Keratinocyte (primary cell): ENCODE measurements at regions not wholly inside any gene's neighbourhood (a gene's known extent, or its start where the extent isn't known, plus 50 kb on each side); places are given as distances from the start of the nearest gene placed in this dataset.

Experiments used
- DNase-seq: peaks from one replicate; pipeline ENCODE4 v3.0.0-alpha.2; 2011; ENCODE audit warnings: low read depth, missing footprints, low spot score
- FAIRE-seq: peaks from 2 replicates; lab custom pipeline; 2011; peaks lifted over from hg19 to GRCh38; lab: Jason Lieb, UNC
- H2AFZ ChIP-seq: 2 replicates; pipeline ENCODE4 v1.6.0; 2012; ENCODE audit warnings: low read length, control low read depth, inconsistent platforms; ENCODE audit not compliant: control insufficient read depth
- H3K27ac ChIP-seq: 2 replicates; pipeline ENCODE4 v1.5.1; 2011; ENCODE audit warnings: low read length; ENCODE audit not compliant: control insufficient read depth, insufficient read depth
- H3K27me3 ChIP-seq: 3 replicates; pipeline ENCODE4 v1.6.0; 2011; ENCODE audit warnings: low read length; ENCODE audit not compliant: control insufficient read depth, insufficient read depth; ENCODE audit errors: extremely low read depth
- H3K36me3 ChIP-seq, 2 experiments: 2 replicates in 1 of 2; 3 replicates in 1 of 2; pipeline ENCODE4 v1.5.1; 2011; ENCODE audit warnings: low read length in 2 of 2, mild to moderate bottlenecking in 1 of 2; ENCODE audit not compliant: control insufficient read depth in 2 of 2, insufficient read depth in 2 of 2; ENCODE audit errors: extremely low read depth in 1 of 2
- H3K4me1 ChIP-seq: 3 replicates; pipeline ENCODE4 v1.5.1; 2011; ENCODE audit warnings: low read length; ENCODE audit not compliant: control insufficient read depth, insufficient read depth; ENCODE audit errors: extremely low read depth
- H3K4me2 ChIP-seq: 3 replicates; pipeline ENCODE4 v1.6.0; 2011; ENCODE audit warnings: low read depth, low read length; ENCODE audit not compliant: control insufficient read depth, insufficient read depth; ENCODE audit errors: extremely low read depth
- H3K4me3 ChIP-seq, 3 experiments: fragments of 200-600 bp in 1 of 3; sonication (generic) in 1 of 3; 2 replicates in 2 of 3; 3 replicates in 1 of 3; pipeline ENCODE4 v1.5.1; 2011 to 2016; ENCODE audit warnings: low read length in 3 of 3, mild to moderate bottlenecking in 3 of 3, control low read depth in 2 of 3, inconsistent platforms in 1 of 3, low read depth in 1 of 3, mixed read lengths in 1 of 3, mixed run types in 1 of 3, moderate library complexity in 1 of 3; ENCODE audit not compliant: control insufficient read depth in 2 of 3, insufficient read depth in 2 of 3; ENCODE audit errors: extremely low read depth in 1 of 3
- H3K79me2 ChIP-seq: 2 replicates; pipeline ENCODE4 v1.6.0; 2012; ENCODE audit warnings: low read length; ENCODE audit not compliant: control insufficient read depth, insufficient read depth
- H3K9ac ChIP-seq: 3 replicates; pipeline ENCODE4 v1.6.0; 2011; ENCODE audit warnings: low read length; ENCODE audit not compliant: control insufficient read depth, insufficient read depth; ENCODE audit errors: extremely low read depth
- H3K9me1 ChIP-seq: 3 replicates; pipeline ENCODE4 v1.6.0; 2011; ENCODE audit warnings: low read length; ENCODE audit not compliant: control insufficient read depth, insufficient read depth; ENCODE audit errors: extremely low read depth
- H3K9me3 ChIP-seq: 2 replicates; pipeline ENCODE4 v1.5.1; 2012; ENCODE audit warnings: low read depth, low read length; ENCODE audit not compliant: control insufficient read depth
- H4K20me1 ChIP-seq: 3 replicates; pipeline ENCODE4 v1.6.0; 2011; ENCODE audit warnings: low read length; ENCODE audit not compliant: control insufficient read depth, insufficient read depth; ENCODE audit errors: extremely low read depth
- CTCF ChIP-seq, 3 experiments: IDR thresholded peaks in 1 of 3; conservative IDR thresholded peaks in 1 of 3; optimal IDR thresholded peaks in 1 of 3; 2 replicates in 2 of 3; 3 replicates in 1 of 3; pipeline versions ENCODE3 to v1.5.1; 2011; ENCODE audit warnings: low read length in 3 of 3, mild to moderate bottlenecking in 3 of 3, moderate library complexity in 2 of 3, control low read depth in 1 of 3, inconsistent platforms in 1 of 3; ENCODE audit not compliant: insufficient read depth in 2 of 3; ENCODE audit errors: extremely low read depth in 1 of 3
- EZH2 ChIP-seq: IDR thresholded peaks from one replicate; pipeline ENCODE4 v1.6.1; 2012; ENCODE audit warnings: inconsistent platforms, mild to moderate bottlenecking, low read length, moderate library complexity
- dilution Hi-C: fragments of 300-500 bp; cut with MboI; formaldehyde crosslinking; loops from one replicate; pipeline ENCODE4 v1.7.0; 2020; ENCODE audit warnings: low sequenced_read_pairs; ENCODE audit not compliant: extremely low pct_ligation_motif_present

GRCh38 chr12:45561488-45561887 is 168.0 kb upstream of the ARID2 start:
- dilution Hi-C loops = no loop called here
- no peaks in the 10 kb centered on the region for H3K36me3 ChIP-seq
- H3K4me1 ChIP-seq = no peaks in the 10 kb centered on the region
- no peak overlapping the region for H3K4me2 ChIP-seq
- DNase-seq (no peak), FAIRE-seq (no peak)
- no peak overlapping the region for H3K27ac ChIP-seq
- H3K9me3 ChIP-seq = no peaks in the 10 kb centered on the region
- no peaks in the 10 kb centered on the region for H3K9me1 ChIP-seq
- no peak overlapping the region for H3K9ac ChIP-seq
- no peak overlapping the region for H3K4me3 ChIP-seq
- no peaks in the 10 kb centered on the region for H3K27me3 ChIP-seq
- H2AFZ ChIP-seq = no peak overlapping the region
- H4K20me1 ChIP-seq = no peaks in the 10 kb centered on the region
- H3K79me2 ChIP-seq = no peaks in the 10 kb centered on the region
- no peak for TF ChIP-seq EZH2
- no peak for TF ChIP-seq CTCF (optimal IDR thresholded peaks at IDR 0.05 in 1 of 3, IDR thresholded peaks at IDR 0.05 in 1 of 3, conservative IDR thresholded peaks at IDR 0.05 in 1 of 3; ENCODE audit: extremely low read depth in 1 of 3, insufficient read depth in 2 of 3, low read length in 3 of 3)

- no peak for FAIRE-seq
- no peak overlapping the region for H3K4me3 ChIP-seq
- H3K9ac ChIP-seq = no peak overlapping the region
- no peak for DNase-seq
- no peaks in the 10 kb centered on the region for H3K9me1 ChIP-seq
- H3K27ac ChIP-seq = no peak overlapping the region
- TF ChIP-seq EZH2 = no peak
- TF ChIP-seq CTCF (optimal IDR thresholded peaks at IDR 0.05 in 1 of 3, IDR thresholded peaks at IDR 0.05 in 1 of 3, conservative IDR thresholded peaks at IDR 0.05 in 1 of 3; ENCODE audit: extremely low read depth in 1 of 3, insufficient read depth in 2 of 3, low read length in 3 of 3) = no peak
- H4K20me1 ChIP-seq = no peaks in the 10 kb centered on the region
- no peak overlapping the region for H3K4me2 ChIP-seq
- dilution Hi-C loops = no loop called here
- H3K36me3 ChIP-seq = no peaks in the 10 kb centered on the region
- no peak overlapping the region for H2AFZ ChIP-seq
- no peaks in the 10 kb centered on the region for H3K9me3 ChIP-seq
- no peaks in the 10 kb centered on the region for H3K79me2 ChIP-seq
- H3K4me1 ChIP-seq = no peaks in the 10 kb centered on the region
- no peaks in the 10 kb centered on the region for H3K27me3 ChIP-seq
These were observed 163.9 kb upstream of the ARID2 start for GRCh38 chr12:45565590-45565989.
